ENCODE measurements at regions not wholly inside any gene's neighbourhood (a gene's known extent, or its start where the extent isn't known, plus 50 kb on each side); places are given as distances from the start of the nearest gene placed in this dataset.
A peak's percentile ranks its signal among the peaks of the same experiment; 100 is the strongest.
"Not testable (repeated sequence)": the region's sequence is repeated elsewhere in the genome, so short reads cannot be mapped to it uniquely, and the experiment has no call there.

DNA sequence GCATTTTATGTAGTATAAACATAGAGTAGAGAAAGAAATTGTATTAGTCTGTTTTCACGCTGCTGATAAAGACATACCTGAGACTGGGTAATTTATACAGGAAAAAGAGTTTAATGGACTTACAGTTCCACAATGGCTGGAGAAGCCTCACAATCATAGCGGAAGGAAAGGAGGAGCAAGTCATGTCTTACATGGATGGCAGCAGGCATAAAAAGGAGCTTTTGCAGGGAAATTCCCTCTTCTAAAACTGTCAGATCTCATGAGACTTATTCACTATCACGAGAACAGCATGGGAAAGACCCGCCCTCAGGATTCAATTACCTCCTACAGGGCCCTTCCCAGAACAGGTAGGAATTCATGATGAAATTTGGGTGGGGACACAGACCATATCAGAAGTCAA, 98.1 kb downstream of the ARRDC3 start:
- not testable (repeated sequence) for DNase-seq (ENCODE audit: low read depth in 4 of 4, low spot score in 3 of 4)

- DNase-seq (ENCODE audit: low read depth in 4 of 4, low spot score in 3 of 4): no peak
Observed at GRCh38 chr5:91283899-91284298, 99.2 kb downstream of the ARRDC3 start.

- DNase-seq (ENCODE audit: low read depth in 4 of 4, low spot score in 3 of 4): no peak
Observed at GRCh38 chr5:91283326-91283725, 99.8 kb downstream of the ARRDC3 start.

DNA sequence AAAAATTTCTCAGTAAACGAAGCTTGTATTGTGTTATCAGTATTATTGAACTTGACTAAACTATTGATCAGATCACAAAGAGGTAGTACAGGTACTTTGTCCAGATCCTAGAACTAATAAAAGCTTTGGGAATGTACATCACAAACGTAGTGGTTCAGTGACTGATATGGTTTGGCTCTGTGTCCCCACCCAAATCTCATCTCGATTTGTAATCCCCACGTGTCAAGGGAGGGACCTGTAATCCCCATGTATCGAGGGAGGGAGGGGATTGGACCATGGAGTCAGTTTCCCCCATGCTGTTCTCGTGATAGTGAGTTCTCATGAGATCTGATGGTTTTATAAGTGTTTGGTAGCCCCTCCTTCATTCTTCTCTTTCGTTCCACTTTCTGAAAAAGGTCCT, 100.9 kb downstream of the ARRDC3 start:
- DNase-seq (ENCODE audit: low read depth in 4 of 4, low spot score in 3 of 4): no peak

DNA sequence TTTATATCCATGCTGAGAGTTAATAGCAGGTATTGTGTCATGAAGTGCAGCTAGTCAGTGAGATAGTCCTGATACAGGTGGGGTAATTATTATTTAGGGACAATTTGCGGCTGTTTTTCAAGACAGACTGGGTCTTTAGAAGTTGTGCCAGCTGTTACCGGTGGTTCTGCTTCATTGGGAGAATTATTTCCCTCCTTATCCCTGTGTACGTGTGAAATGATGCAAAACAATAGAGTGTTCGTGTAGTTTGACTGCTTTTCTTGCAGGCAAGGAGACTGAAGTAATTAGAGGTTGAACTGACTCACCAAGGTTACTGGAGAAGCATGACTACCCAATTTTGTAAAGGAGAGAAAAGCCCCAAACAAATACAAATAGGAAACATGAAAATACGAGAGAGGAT, 101.7 kb downstream of the ARRDC3 start:
- DNase-seq (ENCODE audit: low read depth in 4 of 4, low spot score in 3 of 4): no peak

GRCh38 chr5:91280362-91281269, 102.5 kb downstream of the ARRDC3 start:
- peak; percentile 83 to 91 (median 88) for DNase-seq (ENCODE audit: low read depth in 4 of 4, low spot score in 3 of 4)

DNA sequence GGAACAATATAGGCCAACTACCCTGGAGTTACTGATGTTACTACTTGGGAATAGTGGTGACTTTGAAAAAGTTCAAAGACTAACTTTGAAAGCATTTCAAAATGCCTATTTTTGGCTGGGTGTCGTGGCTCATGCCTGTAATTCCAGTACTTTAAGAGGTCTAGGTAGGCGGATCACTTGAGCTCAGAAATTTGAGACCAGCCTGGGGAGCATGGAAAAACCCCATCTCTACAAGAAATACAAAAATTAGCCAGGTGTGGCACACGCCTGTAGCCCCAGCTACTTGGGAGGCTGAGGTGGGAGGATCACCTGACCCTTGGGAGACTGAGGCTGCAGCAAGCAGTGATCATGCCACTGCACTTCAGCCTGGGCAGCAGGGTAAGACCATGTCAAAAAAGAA, 105.3 kb downstream of the ARRDC3 start:
- no peak for DNase-seq (ENCODE audit: low read depth in 4 of 4, low spot score in 3 of 4)

GRCh38 chr5:91277093-91277626, 106.0 kb downstream of the ARRDC3 start:
- no peak for DNase-seq (ENCODE audit: low read depth in 4 of 4, low spot score in 3 of 4)

GRCh38 chr5:91272858-91273257, 110.3 kb downstream of the ARRDC3 start:
- no peak for DNase-seq (ENCODE audit: low read depth in 4 of 4, low spot score in 3 of 4)

- DNase-seq (ENCODE audit: low read depth in 4 of 4, low spot score in 3 of 4): no peak
Observed at GRCh38 chr5:91271999-91272398, 111.1 kb downstream of the ARRDC3 start.

- no peak for DNase-seq (ENCODE audit: low read depth in 4 of 4, low spot score in 3 of 4)
Observed at GRCh38 chr5:91269198-91269597, 113.9 kb downstream of the ARRDC3 start.

GRCh38 chr5:91266184-91266705, 116.9 kb downstream of the ARRDC3 start:
- DNase-seq (ENCODE audit: low read depth in 4 of 4, low spot score in 3 of 4): no peak

GRCh38 chr5:91264311-91265051, 118.6 kb downstream of the ARRDC3 start:
- DNase-seq (ENCODE audit: low read depth in 4 of 4, low spot score in 3 of 4): no peak

DNA sequence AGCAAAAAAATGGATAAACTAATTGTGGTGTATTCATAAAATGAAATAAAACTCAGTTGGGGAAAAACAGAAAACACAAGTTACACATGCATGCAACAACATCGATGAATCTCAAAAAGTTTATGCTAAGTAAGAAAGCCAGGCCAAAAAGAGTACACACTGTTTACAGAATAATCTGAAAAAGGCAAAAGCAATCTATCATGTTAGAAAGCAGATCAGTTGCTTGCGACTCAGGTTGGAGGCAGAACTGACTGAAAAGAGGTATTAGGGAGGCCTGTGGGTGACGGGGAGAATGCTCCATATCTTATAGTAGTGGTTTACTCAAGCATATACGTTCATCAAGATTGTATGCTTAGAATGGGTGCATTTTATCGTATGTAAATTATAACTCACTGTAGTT, 119.2 kb downstream of the ARRDC3 start:
- DNase-seq (ENCODE audit: low read depth in 4 of 4, low spot score in 3 of 4): no peak

GRCh38 chr5:91257301-91257700, 125.8 kb downstream of the ARRDC3 start:
- DNase-seq (ENCODE audit: low read depth in 4 of 4, low spot score in 3 of 4): no peak

DNA sequence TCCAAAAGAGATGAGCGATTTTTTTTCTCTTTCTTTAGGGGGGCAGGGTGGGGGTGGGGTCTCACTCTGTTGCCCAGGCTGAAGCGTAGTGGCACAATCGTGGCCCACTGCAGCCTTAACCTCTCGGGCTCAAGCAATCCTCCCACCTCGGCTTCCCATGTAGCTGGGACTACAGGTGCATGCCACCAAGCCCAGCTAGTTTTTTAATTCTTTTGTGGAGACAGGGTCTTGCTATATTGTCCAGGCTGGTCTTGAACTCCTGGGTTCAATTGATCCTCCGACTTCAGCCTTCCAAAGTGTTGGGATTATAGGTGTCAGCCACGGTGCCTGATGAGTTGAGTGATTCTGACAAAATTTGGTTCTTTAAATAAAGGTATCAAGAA, 127.0 kb downstream of the ARRDC3 start:
- no peak for DNase-seq (ENCODE audit: low read depth in 4 of 4, low spot score in 3 of 4)

DNA sequence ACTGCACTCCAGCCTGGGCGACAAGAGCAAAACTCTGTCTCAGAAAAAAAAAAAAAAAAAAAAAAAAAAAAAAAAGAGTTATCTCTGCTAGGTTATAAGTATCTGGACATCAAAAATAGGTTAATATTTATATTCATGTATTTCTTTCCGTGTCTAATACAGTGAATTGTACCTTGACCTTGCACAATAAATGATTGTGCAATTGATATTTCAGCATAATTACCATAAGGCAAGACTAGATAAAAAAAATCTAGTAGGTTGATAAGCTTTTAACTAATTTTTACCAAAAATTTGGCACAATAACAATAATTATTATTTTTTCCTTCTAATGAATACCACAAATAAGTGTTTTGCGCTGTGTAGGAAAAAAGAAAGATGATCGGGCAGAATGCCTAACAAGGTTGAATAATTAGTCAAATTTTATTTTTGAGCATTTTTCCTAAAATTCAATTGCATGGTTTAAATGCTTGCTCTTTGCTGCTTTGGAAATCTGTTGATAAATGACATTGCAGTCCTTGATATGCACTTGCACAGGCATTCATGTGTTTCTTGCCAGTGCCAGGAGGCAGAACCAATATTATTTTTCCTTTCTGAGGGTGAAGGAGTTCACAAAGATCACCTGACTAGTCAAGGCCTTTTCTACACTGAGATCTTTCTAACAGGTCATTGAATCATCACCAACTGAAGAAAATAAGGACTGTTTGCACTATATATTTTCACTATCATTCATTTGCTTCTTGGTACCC, 127.5 kb downstream of the ARRDC3 start:
- no peak for DNase-seq (ENCODE audit: low read depth in 4 of 4, low spot score in 3 of 4)

- DNase-seq (ENCODE audit: low read depth in 4 of 4, low spot score in 3 of 4): no peak
Observed at GRCh38 chr5:91252916-91253315, 130.2 kb downstream of the ARRDC3 start.

- DNase-seq (ENCODE audit: low read depth in 4 of 4, low spot score in 3 of 4): no peak
Observed at GRCh38 chr5:91245871-91246270, 137.2 kb downstream of the ARRDC3 start.

DNA sequence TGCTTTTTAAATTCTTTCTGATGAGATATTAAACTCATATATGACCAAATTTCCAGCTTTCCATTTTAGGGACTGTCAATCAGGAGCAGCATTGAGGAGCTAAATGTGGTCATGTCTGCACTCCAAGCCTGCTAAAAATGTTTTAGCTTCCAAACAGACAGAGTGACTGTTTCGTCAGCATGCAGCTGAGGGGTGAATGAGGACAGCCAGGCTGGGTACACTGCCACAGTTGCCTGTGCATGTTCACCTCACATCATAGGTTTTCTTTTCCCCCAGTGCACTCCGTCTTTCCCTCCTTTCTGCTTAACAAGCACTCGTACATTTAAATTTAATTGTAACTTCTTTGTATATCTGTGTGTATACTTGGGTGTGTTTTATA, 138.1 kb downstream of the ARRDC3 start:
- no peak for DNase-seq (ENCODE audit: low read depth in 4 of 4, low spot score in 3 of 4)
